Breast epithelium (tissue), 4 donors: ENCODE measurements at regions not wholly inside any gene's neighbourhood (a gene's known extent, or its start where the extent isn't known, plus 50 kb on each side); places are given as distances from the start of the nearest gene placed in this dataset.
"Not testable (repeated sequence)": the region's sequence is repeated elsewhere in the genome, so short reads cannot be mapped to it uniquely, and the experiment has no call there.

Experiments used
- DNase-seq, 2 donors: peaks; one replicate each; pipeline ENCODE4 v3.0.0-alpha.2; 2019; ENCODE audit warnings: low spot score in 2 of 2
- H3K27ac ChIP-seq, 2 donors: fragments of 200-600 bp; sonication (generic) in 1 of 2; one replicate each; pipeline ENCODE4 v1.5.1; 2016 to 2019; ENCODE audit warnings: mild to moderate bottlenecking in 1 of 2
- H3K27me3 ChIP-seq, 2 donors: fragments of 200-600 bp; sonication (generic) in 1 of 2; one replicate each; pipeline versions ENCODE4 v1.5.1 to v1.6.0; 2017 to 2019; ENCODE audit warnings: control low read depth in 1 of 2, mild to moderate bottlenecking in 1 of 2
- H3K36me3 ChIP-seq: fragments of 200-600 bp; one replicate; pipeline ENCODE4 v1.5.1; 2019
- H3K4me1 ChIP-seq, 2 donors: fragments of 200-600 bp; sonication (generic); one replicate each; pipeline ENCODE4 v1.5.1; 2016 to 2019; ENCODE audit warnings: control low read depth in 1 of 2
- H3K4me3 ChIP-seq, 3 donors: fragments of 200-600 bp; sonication (generic); 1 replicate in 2 of 3; 2 replicates in 1 of 3; pipeline ENCODE4 v1.5.1; 2016 to 2019; ENCODE audit warnings: mild to moderate bottlenecking in 3 of 3, moderate library complexity in 2 of 3
- H3K9me3 ChIP-seq, 2 donors: fragments of 200-600 bp; sonication (generic) in 1 of 2; one replicate each; pipeline ENCODE4 v1.5.1; 2016 to 2019; ENCODE audit warnings: control low read depth in 1 of 2
- CTCF ChIP-seq, 3 donors: fragments of 450-650 bp; IDR thresholded peaks; one replicate each; pipeline ENCODE4 v1.5.1; 2016 to 2017; ENCODE audit warnings: antibody characterized with exemption in 3 of 3, mild to moderate bottlenecking in 3 of 3, moderate library complexity in 3 of 3
- POLR2A ChIP-seq: fragments of 450-650 bp; IDR thresholded peaks from one replicate; pipeline ENCODE4 v1.6.1; 2016; ENCODE audit warnings: antibody characterized with exemption, mild to moderate bottlenecking, moderate library complexity
- POLR2AphosphoS5 ChIP-seq, 3 donors: sonication (generic); formaldehyde crosslinking; IDR thresholded peaks; one replicate each; pipeline ENCODE4 v1.6.1; 2017; ENCODE audit warnings: antibody characterized with exemption in 3 of 3
- intact Hi-C: fragments of 100-400 bp; cut with DNase I; formaldehyde crosslinking; loops from one replicate; pipeline ENCODE4 v1.15.1; 2023; ENCODE audit warnings: low total_unique reads

DNA sequence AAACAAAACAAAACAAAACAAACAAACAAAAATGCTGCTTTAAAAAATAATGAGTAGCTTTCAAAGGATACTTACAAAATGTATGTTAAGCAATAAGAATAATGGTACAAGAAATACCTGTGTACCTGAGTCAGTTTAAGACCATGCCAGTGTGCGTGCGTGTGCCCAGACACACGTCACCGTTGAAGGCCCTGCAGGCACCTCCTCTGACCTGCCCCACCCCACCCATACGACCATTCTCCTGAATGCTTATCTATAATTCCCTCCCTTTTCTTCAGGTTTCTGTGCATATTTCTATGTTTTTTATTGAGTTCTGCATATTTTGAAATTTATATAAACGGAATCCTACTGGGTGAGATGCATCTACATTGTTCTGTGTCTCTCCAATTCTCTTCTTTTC is 374.2 kb upstream of the KLF6 start:
- no peaks in the 10 kb centered on the region for H3K9me3 ChIP-seq
- no peak for TF ChIP-seq POLR2A
- TF ChIP-seq CTCF (IDR thresholded peaks at IDR 0.05) = no peak
- TF ChIP-seq POLR2AphosphoS5 (IDR thresholded peaks at IDR 0.05) = no peak

GRCh38 chr10:4154191-4154715 is 369.2 kb upstream of the KLF6 start:
- Histone ChIP-seq H3K27ac (no peak overlapping the region), H3K4me1 (no peaks in the 10 kb centered on the region), H3K36me3 (no peaks in the 10 kb centered on the region), H3K4me3 (no peak overlapping the region), H3K9me3 (no peaks in the 10 kb centered on the region), H3K27me3 (no peaks in the 10 kb centered on the region)
- intact Hi-C loops = no loop called here
- no peak for DNase-seq
- TF ChIP-seq POLR2AphosphoS5 (IDR thresholded peaks at IDR 0.05) (no peak), CTCF (IDR thresholded peaks at IDR 0.05) (no peak), POLR2A (no peak)

More for the DNA sequence above, 374.2 kb upstream of the KLF6 start:
- Histone ChIP-seq H3K4me1 (no peaks in the 10 kb centered on the region), H3K27me3 (no peaks in the 10 kb centered on the region), H3K4me3 (no peak overlapping the region), H3K36me3 (no peaks in the 10 kb centered on the region), H3K27ac (no peak overlapping the region)
- no peak for DNase-seq
- intact Hi-C loops = no loop called here

GRCh38 chr10:4151466-4151865 is 366.5 kb upstream of the KLF6 start:
- no peaks in the 10 kb centered on the region for H3K36me3 ChIP-seq
- TF ChIP-seq POLR2A (no peak), CTCF (IDR thresholded peaks at IDR 0.05) (no peak)
- no peaks in the 10 kb centered on the region for H3K4me1 ChIP-seq
- intact Hi-C loops = no loop called here
- H3K9me3 ChIP-seq = no peaks in the 10 kb centered on the region
- DNase-seq = no peak
- H3K4me3 ChIP-seq = no peak overlapping the region
- no peaks in the 10 kb centered on the region for H3K27me3 ChIP-seq
- H3K27ac ChIP-seq = no peak overlapping the region

DNA sequence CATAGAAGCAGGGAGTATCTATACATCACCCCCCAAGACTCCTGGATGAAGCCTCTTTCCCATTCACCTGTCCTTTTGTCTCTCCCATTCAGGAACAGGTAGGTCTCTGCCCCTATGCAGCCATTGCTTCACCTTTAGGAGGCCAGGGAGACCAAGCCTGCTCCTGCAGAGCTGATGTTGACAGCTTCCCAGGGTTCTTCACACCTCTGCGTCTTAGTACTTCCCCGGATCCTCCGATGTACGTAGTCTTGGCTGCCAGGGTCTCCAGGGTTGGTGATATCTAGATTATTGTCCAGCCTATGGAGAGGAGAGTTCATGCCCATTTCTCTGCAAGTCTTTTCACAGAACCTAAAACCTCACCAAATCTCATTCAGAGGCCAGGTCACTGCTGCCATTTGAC is 365.7 kb upstream of the KLF6 start:
- intact Hi-C loops = no loop called here
- no peak for DNase-seq
- no peaks in the 10 kb centered on the region for H3K9me3 ChIP-seq

GRCh38 chr10:4149460-4149859 is 364.5 kb upstream of the KLF6 start:
- H3K27ac ChIP-seq, H3K36me3 ChIP-seq, H3K4me1 ChIP-seq, H3K27me3 ChIP-seq, DNase-seq, intact Hi-C loops, H3K9me3 ChIP-seq, H3K4me3 ChIP-seq: not testable (repeated sequence)

More for the DNA sequence above, 365.7 kb upstream of the KLF6 start:
- Histone ChIP-seq H3K27ac (no peak overlapping the region), H3K27me3 (no peaks in the 10 kb centered on the region), H3K4me3 (no peak overlapping the region), H3K36me3 (no peaks in the 10 kb centered on the region), H3K4me1 (no peaks in the 10 kb centered on the region)
- no peak for TF ChIP-seq POLR2A
- no peak for TF ChIP-seq CTCF (IDR thresholded peaks at IDR 0.05)
- TF ChIP-seq POLR2AphosphoS5 (IDR thresholded peaks at IDR 0.05) = no peak

GRCh38 chr10:4147245-4147644 is 362.2 kb upstream of the KLF6 start:
- no peaks in the 10 kb centered on the region for H3K27me3 ChIP-seq
- DNase-seq = no peak
- H3K9me3 ChIP-seq = no peaks in the 10 kb centered on the region
- no peak overlapping the region for H3K27ac ChIP-seq
- H3K4me3 ChIP-seq = no peak overlapping the region
- intact Hi-C loops = no loop called here
- no peaks in the 10 kb centered on the region for H3K36me3 ChIP-seq
- TF ChIP-seq CTCF (IDR thresholded peaks at IDR 0.05) (no peak), POLR2AphosphoS5 (IDR thresholded peaks at IDR 0.05) (no peak), POLR2A (no peak)
- no peaks in the 10 kb centered on the region for H3K4me1 ChIP-seq
